ENCODE measurements at regions not wholly inside any gene's neighbourhood (a gene's known extent, or its start where the extent isn't known, plus 50 kb on each side); places are given as distances from the start of the nearest gene placed in this dataset.

GRCh38 chr10:6365384-6365783 lies 162.7 kb downstream of the PFKFB3 start:
- TF ChIP-seq, protein P1, sequence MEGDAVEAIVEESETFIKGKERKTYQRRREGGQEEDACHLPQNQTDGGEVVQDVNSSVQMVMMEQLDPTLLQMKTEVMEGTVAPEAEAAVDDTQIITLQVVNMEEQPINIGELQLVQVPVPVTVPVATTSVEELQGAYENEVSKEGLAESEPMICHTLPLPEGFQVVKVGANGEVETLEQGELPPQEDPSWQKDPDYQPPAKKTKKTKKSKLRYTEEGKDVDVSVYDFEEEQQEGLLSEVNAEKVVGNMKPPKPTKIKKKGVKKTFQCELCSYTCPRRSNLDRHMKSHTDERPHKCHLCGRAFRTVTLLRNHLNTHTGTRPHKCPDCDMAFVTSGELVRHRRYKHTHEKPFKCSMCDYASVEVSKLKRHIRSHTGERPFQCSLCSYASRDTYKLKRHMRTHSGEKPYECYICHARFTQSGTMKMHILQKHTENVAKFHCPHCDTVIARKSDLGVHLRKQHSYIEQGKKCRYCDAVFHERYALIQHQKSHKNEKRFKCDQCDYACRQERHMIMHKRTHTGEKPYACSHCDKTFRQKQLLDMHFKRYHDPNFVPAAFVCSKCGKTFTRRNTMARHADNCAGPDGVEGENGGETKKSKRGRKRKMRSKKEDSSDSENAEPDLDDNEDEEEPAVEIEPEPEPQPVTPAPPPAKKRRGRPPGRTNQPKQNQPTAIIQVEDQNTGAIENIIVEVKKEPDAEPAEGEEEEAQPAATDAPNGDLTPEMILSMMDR (IDR thresholded peaks at IDR 0.05; ENCODE audit: low read depth, low read length, missing control alignments) = no peak
- no peak for DNase-seq (ENCODE audit: extremely low read depth, low read depth)
- H3K4me3 ChIP-seq (replicated peaks; ENCODE audit: low read depth, low read length) = no peak overlapping the region
